HFFc6 (cell line): ENCODE measurements at regions not wholly inside any gene's neighbourhood (a gene's known extent, or its start where the extent isn't known, plus 50 kb on each side); places are given as distances from the start of the nearest gene placed in this dataset.
"Not testable (repeated sequence)": the region's sequence is repeated elsewhere in the genome, so short reads cannot be mapped to it uniquely, and the experiment has no call there.

Source experiments
- DNase-seq: peaks from one replicate; pipeline ENCODE4 v3.0.0-alpha.2; 2018
- H3K27ac Mint-ChIP-seq: 2 replicates; pipeline ENCODE4 v1.8.0; 2020; ENCODE audit warnings: mild to moderate bottlenecking, mixed read lengths
- H3K27me3 Mint-ChIP-seq: 2 replicates; pipeline ENCODE4 v1.8.0; 2021; ENCODE audit warnings: mild to moderate bottlenecking, moderate library complexity, mixed read lengths; ENCODE audit not compliant: insufficient read depth
- H3K36me3 Mint-ChIP-seq: 2 replicates; pipeline ENCODE4 v1.8.0; 2021; ENCODE audit warnings: low read depth, mixed read lengths
- H3K4me1 Mint-ChIP-seq: 2 replicates; pipeline ENCODE4 v1.8.0; 2020; ENCODE audit warnings: low read depth, mixed read lengths
- H3K4me3 Mint-ChIP-seq: 2 replicates; pipeline ENCODE4 v1.8.0; 2020; ENCODE audit warnings: mild to moderate bottlenecking, moderate library complexity, mixed read lengths
- H3K9me3 Mint-ChIP-seq: 2 replicates; pipeline ENCODE4 v1.8.0; 2020; ENCODE audit warnings: mild to moderate bottlenecking, mixed read lengths
- CTCF ChIP-seq: fragments of 200-600 bp; sonication (generic); IDR thresholded peaks from 2 replicates; pipeline ENCODE4 v1.5.0; 2021; ENCODE audit warnings: antibody characterized with exemption, mild to moderate bottlenecking

GRCh38 chr2:161063157-161063945 lies 96.9 kb upstream of the TANK start:
- Mint-ChIP-seq H3K27ac (no peak overlapping the region), H3K36me3 (no peaks in the 10 kb centered on the region), H3K4me3 (peak overlapping the region; percentile 74)

GRCh38 chr2:161063946-161064306 lies 96.3 kb upstream of the TANK start:
- peak; percentile 74 for TF ChIP-seq CTCF
- H3K27ac Mint-ChIP-seq, result no peak overlapping the region
- no peak overlapping the region; the same call in 1 of the 2 replicates for H3K4me3 Mint-ChIP-seq
- peaks cover 2% of the 10 kb centered on the region for H3K27me3 Mint-ChIP-seq
- H3K36me3 Mint-ChIP-seq, result no peaks in the 10 kb centered on the region
- DNase-seq, result no peak
- H3K4me1 Mint-ChIP-seq, result peaks cover 13% of the 10 kb centered on the region
- no peaks in the 10 kb centered on the region for H3K9me3 Mint-ChIP-seq

More at GRCh38 chr2:161063157-161063945, 96.9 kb upstream of the TANK start:
- TF ChIP-seq CTCF, result peak; percentile 95
- DNase-seq, result peak; percentile 80
- H3K9me3 Mint-ChIP-seq, result no peaks in the 10 kb centered on the region
- H3K27me3 Mint-ChIP-seq, result peaks cover 2% of the 10 kb centered on the region
- H3K4me1 Mint-ChIP-seq, result peaks cover 13% of the 10 kb centered on the region

- no peaks in the 10 kb centered on the region for H3K9me3 Mint-ChIP-seq
- no peaks in the 10 kb centered on the region for H3K36me3 Mint-ChIP-seq
- DNase-seq, result no peak
- no peak overlapping the region for H3K4me3 Mint-ChIP-seq
- H3K4me1 Mint-ChIP-seq, result peaks cover 9% of the 10 kb centered on the region
- TF ChIP-seq CTCF, result no peak
- peaks cover 5% of the 10 kb centered on the region; the same call in 1 of the 2 replicates for H3K27me3 Mint-ChIP-seq
- no peak overlapping the region for H3K27ac Mint-ChIP-seq
These were observed 92.3 kb upstream of the TANK start for GRCh38 chr2:161067846-161068350.

- TF ChIP-seq CTCF, result no peak
- Mint-ChIP-seq H3K27me3 (peaks cover 7% of the 10 kb centered on the region), H3K36me3 (no peaks in the 10 kb centered on the region), H3K4me1 (peaks cover 2% of the 10 kb centered on the region), H3K4me3 (no peak overlapping the region), H3K9me3 (no peaks in the 10 kb centered on the region), H3K27ac (no peak overlapping the region)
- no peak for DNase-seq
These were observed 91.6 kb upstream of the TANK start for GRCh38 chr2:161068670-161069069.

- no peak for TF ChIP-seq CTCF
These were observed 89.3 kb upstream of the TANK start for GRCh38 chr2:161070693-161071479.

GRCh38 chr2:161072436-161072835 lies 87.8 kb upstream of the TANK start:
- H3K4me1 Mint-ChIP-seq, DNase-seq, H3K36me3 Mint-ChIP-seq, H3K9me3 Mint-ChIP-seq, H3K27ac Mint-ChIP-seq, H3K27me3 Mint-ChIP-seq, H3K4me3 Mint-ChIP-seq: not testable (repeated sequence)

More at GRCh38 chr2:161070693-161071479, 89.3 kb upstream of the TANK start:
- Mint-ChIP-seq H3K4me3 (no peak overlapping the region), H3K4me1 (no peaks in the 10 kb centered on the region), H3K9me3 (no peaks in the 10 kb centered on the region), H3K27me3 (peaks cover 8% of the 10 kb centered on the region), H3K27ac (no peak overlapping the region), H3K36me3 (no peaks in the 10 kb centered on the region)
- no peak for DNase-seq
